ENCODE measurements at regions not wholly inside any gene's neighbourhood (a gene's known extent, or its start where the extent isn't known, plus 50 kb on each side); places are given as distances from the start of the nearest gene placed in this dataset.

DNA sequence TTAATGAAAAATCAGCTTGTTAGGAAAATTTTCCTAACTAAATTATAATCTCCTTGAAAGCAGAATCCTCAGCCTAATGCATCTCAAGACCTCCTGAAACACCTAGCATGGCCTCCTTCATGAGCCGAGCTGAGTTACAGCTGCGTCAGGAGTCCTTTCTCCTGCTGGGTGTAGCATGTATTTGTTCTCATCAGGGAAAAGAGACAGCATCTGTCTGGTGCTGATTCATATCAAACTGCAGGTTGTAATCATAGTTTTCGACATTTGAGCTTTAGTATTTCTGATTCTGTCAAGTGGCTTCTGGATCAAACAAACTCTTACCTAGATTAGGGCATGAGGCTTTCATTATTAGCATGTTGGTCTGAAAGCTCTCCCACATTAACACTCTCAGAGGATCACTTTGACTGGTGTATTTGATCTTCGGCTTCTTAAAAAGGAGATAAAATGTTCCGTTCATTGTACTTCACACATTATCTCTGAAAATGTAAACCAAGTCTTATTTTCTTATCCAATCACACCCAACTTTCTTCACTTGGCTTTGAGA lies 140.1 kb upstream of the FRG1 start:
- H3K4me3 ChIP-seq, result no peak overlapping the region
- H3K36me3 ChIP-seq, result no peaks in the 10 kb centered on the region
- no peak overlapping the region for H3K27ac ChIP-seq
- no peaks in the 10 kb centered on the region for H3K4me1 ChIP-seq
- WGBS, 5 donors, result 76 to 91% (median 87%) methylated on average over 5 of the region's 5 CpGs
- H3K9me3 ChIP-seq, result peaks cover 0 to 6% (median 0%) of the 10 kb centered on the region in 8 donors
- intact Hi-C loops (cut with DNase I; ENCODE audit: low total_unique reads), result no loop called here
- no peaks in the 10 kb centered on the region for H3K27me3 ChIP-seq (replicated peaks in 1 of 7)
- no peak for DNase-seq
- TF ChIP-seq, protein P1, sequence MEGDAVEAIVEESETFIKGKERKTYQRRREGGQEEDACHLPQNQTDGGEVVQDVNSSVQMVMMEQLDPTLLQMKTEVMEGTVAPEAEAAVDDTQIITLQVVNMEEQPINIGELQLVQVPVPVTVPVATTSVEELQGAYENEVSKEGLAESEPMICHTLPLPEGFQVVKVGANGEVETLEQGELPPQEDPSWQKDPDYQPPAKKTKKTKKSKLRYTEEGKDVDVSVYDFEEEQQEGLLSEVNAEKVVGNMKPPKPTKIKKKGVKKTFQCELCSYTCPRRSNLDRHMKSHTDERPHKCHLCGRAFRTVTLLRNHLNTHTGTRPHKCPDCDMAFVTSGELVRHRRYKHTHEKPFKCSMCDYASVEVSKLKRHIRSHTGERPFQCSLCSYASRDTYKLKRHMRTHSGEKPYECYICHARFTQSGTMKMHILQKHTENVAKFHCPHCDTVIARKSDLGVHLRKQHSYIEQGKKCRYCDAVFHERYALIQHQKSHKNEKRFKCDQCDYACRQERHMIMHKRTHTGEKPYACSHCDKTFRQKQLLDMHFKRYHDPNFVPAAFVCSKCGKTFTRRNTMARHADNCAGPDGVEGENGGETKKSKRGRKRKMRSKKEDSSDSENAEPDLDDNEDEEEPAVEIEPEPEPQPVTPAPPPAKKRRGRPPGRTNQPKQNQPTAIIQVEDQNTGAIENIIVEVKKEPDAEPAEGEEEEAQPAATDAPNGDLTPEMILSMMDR (IDR thresholded peaks at IDR 0.05 in 8 of 11, conservative IDR thresholded peaks at IDR 0.05 in 3 of 11), result no peak
- TF ChIP-seq POLR2A (IDR thresholded peaks at IDR 0.05) (no peak), POLR2AphosphoS5 (IDR thresholded peaks at IDR 0.05) (no peak)

DNA sequence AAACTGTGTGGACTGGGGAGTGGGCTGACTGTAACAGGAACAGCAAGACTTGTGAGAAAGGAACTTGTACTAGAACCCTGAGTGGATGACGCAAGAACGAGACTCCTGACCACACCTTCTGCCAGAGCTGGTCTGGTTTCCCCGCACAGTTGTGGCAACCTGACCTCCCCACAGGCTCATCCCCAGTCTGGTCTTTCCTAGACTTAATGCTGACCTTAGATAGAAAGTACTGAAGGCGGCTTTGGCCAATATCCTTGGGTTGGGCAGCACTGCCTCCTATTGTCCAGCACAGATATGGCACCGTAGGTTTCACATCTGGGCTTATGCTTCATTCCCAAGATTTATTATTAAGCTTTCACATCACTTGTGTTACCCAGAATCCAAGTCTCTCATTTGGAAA lies 137.8 kb upstream of the FRG1 start:
- WGBS, 5 donors, result 75 to 83% (median 77%) methylated on average over 5 of the region's 5 CpGs
- H3K4me1 ChIP-seq, result no peaks in the 10 kb centered on the region
- no peak for DNase-seq
- TF ChIP-seq POLR2A (IDR thresholded peaks at IDR 0.05) (no peak), POLR2AphosphoS5 (IDR thresholded peaks at IDR 0.05) (no peak)
- TF ChIP-seq, protein P1 (IDR thresholded peaks at IDR 0.05 in 8 of 11, conservative IDR thresholded peaks at IDR 0.05 in 3 of 11), result no peak
- no peak overlapping the region for H3K27ac ChIP-seq
- no peak overlapping the region for H3K4me3 ChIP-seq
- no peaks in the 10 kb centered on the region for H3K27me3 ChIP-seq (replicated peaks in 1 of 7)
- H3K36me3 ChIP-seq, result no peaks in the 10 kb centered on the region
- intact Hi-C loops (cut with DNase I; ENCODE audit: low total_unique reads), result no loop called here
- H3K9me3 ChIP-seq, result peaks cover 0 to 24% (median 16%) of the 10 kb centered on the region in 8 donors

DNA sequence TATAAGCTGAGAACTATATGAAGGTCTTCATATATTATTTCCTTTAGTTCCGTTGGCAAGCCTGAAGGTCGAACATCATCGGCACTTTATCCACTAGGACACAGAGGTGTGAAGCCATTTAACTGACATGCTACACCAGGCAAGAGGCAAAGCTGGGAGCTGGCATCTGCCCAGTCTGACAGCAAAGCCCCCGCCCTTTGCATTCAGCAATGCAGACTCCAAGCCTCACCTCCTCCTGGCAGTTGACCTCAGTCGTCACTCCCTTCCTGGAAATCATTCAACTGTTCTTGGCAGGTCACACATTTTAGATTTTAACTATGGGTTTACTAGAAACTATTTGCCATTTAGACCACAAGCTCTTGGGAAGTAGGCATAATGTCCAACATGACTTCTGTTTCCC lies 135.8 kb upstream of the FRG1 start:
- intact Hi-C loops (cut with DNase I; ENCODE audit: low total_unique reads), result no loop called here
- no peaks in the 10 kb centered on the region for H3K4me1 ChIP-seq
- no peak overlapping the region for H3K4me3 ChIP-seq
- H3K27me3 ChIP-seq (replicated peaks in 1 of 7), result no peaks in the 10 kb centered on the region
- peaks cover 0 to 32% (median 19%) of the 10 kb centered on the region in 8 donors for H3K9me3 ChIP-seq
- DNase-seq, result no peak
- no peak for TF ChIP-seq POLR2A (IDR thresholded peaks at IDR 0.05)
- no peak for TF ChIP-seq POLR2AphosphoS5 (IDR thresholded peaks at IDR 0.05)
- TF ChIP-seq, protein P1 (IDR thresholded peaks at IDR 0.05 in 8 of 11, conservative IDR thresholded peaks at IDR 0.05 in 3 of 11), result no peak
- H3K27ac ChIP-seq, result no peak overlapping the region
- H3K36me3 ChIP-seq, result no peaks in the 10 kb centered on the region
- WGBS, 5 donors, result 55 to 67% (median 65%) methylated on average over 5 of the region's 5 CpGs

DNA sequence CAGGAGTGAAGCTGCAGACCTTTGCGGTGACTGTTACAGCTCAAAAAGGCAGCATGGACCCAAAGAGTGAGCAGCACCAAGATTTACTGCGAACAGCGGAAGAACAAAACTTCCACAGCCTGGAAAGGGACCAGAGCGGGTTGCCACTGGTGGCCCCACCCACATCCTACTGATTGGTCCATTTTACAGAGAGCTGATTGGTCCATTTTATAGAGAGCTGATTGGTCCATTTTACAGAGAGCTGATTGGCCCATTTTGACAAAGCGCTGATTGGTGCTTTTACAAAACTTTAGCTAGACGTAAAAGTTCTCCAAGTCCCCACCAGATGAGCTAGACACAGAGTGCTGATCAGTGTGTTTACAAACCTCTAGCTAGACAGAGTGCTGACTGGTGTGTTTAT lies 134.2 kb upstream of the FRG1 start:
- Histone ChIP-seq H3K4me1 (no peaks in the 10 kb centered on the region), H3K27me3 (replicated peaks in 1 of 7) (no peaks in the 10 kb centered on the region), H3K4me3 (no peak overlapping the region), H3K36me3 (no peaks in the 10 kb centered on the region), H3K27ac (no peak overlapping the region), H3K9me3 (peaks cover 0 to 35% (median 21%) of the 10 kb centered on the region in 8 donors)
- 65 to 85% (median 77%) methylated on average over 6 of the region's 6 CpGs for WGBS, 5 donors
- TF ChIP-seq POLR2A (IDR thresholded peaks at IDR 0.05) (no peak), POLR2AphosphoS5 (IDR thresholded peaks at IDR 0.05) (no peak)
- TF ChIP-seq, protein P1 (IDR thresholded peaks at IDR 0.05 in 8 of 11, conservative IDR thresholded peaks at IDR 0.05 in 3 of 11), result no peak
- intact Hi-C loops (cut with DNase I; ENCODE audit: low total_unique reads), result no loop called here
- DNase-seq, result no peak

Measured in spleen (tissue), 11 donors.